IMR-90 (cell line): ENCODE measurements at regions not wholly inside any gene's neighbourhood (a gene's known extent, or its start where the extent isn't known, plus 50 kb on each side); places are given as distances from the start of the nearest gene placed in this dataset.

ENCODE experiments used
- CEBPB ChIP-seq: IDR thresholded peaks from 2 replicates; pipeline ENCODE4 v1.6.1; 2012; ENCODE audit warnings: low read depth, low read length, improper control_type of control experiment
- MAFK ChIP-seq: IDR thresholded peaks from 2 replicates; pipeline ENCODE4 v1.6.1; 2012; ENCODE audit warnings: low read depth, low read length, improper control_type of control experiment
- NFE2L2 ChIP-seq: fragments of 150-350 bp; IDR thresholded peaks from 2 replicates; pipeline ENCODE4 v1.6.1; 2016; ENCODE audit warnings: low read depth, mild to moderate bottlenecking, low read length
- POLR2A ChIP-seq: IDR thresholded peaks from 2 replicates; pipeline ENCODE4 v1.6.1; 2012; ENCODE audit warnings: mild to moderate bottlenecking, low read depth, low read length
- RAD21 ChIP-seq: IDR thresholded peaks from 2 replicates; pipeline ENCODE4 v1.6.1; 2012; ENCODE audit warnings: low read length, improper control_type of control experiment
- RCOR1 ChIP-seq: IDR thresholded peaks from 2 replicates; pipeline ENCODE4 v1.6.1; 2012; ENCODE audit warnings: mild to moderate bottlenecking, low read length, improper control_type of control experiment; ENCODE audit not compliant: insufficient replicate concordance
- RFX5 ChIP-seq: IDR thresholded peaks from 2 replicates; pipeline ENCODE4 v1.8.0; 2012; ENCODE audit warnings: low read depth, mild to moderate bottlenecking, low read length, moderate library complexity
- TF ChIP-seq, protein P1 (sequence below): conservative IDR thresholded peaks from 2 replicates; pipeline ENCODE4 v1.5.1; 2012; ENCODE audit warnings: mild to moderate bottlenecking, low read depth, low read length, improper control_type of control experiment
- TF ChIP-seq, protein P2 (sequence below): fragments of 150-350 bp; IDR thresholded peaks from 2 replicates; pipeline ENCODE4 v1.6.1; 2016; ENCODE audit warnings: low read depth, mild to moderate bottlenecking, low read length, moderate library complexity, borderline replicate concordance

DNA sequence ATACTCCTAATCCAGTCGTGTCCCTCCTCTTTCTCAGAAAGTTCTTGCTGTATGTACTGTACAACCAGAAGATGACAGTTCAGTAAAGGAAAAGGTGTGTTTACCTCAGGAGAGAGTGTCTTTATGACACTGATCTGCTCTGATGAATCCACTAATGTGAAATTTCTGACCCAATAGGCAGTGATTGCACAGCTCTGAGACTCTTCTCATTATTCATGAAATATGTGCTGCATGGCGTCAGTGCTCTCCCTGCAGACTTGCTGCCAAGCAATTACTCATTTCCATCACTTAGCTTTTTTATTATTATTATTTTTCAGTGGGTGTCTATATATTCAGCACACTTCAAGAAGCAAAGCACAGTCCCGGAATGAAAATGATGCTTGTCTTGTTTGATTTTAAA, 389.0 kb downstream of the RASEF start:
- TF ChIP-seq, protein P1, sequence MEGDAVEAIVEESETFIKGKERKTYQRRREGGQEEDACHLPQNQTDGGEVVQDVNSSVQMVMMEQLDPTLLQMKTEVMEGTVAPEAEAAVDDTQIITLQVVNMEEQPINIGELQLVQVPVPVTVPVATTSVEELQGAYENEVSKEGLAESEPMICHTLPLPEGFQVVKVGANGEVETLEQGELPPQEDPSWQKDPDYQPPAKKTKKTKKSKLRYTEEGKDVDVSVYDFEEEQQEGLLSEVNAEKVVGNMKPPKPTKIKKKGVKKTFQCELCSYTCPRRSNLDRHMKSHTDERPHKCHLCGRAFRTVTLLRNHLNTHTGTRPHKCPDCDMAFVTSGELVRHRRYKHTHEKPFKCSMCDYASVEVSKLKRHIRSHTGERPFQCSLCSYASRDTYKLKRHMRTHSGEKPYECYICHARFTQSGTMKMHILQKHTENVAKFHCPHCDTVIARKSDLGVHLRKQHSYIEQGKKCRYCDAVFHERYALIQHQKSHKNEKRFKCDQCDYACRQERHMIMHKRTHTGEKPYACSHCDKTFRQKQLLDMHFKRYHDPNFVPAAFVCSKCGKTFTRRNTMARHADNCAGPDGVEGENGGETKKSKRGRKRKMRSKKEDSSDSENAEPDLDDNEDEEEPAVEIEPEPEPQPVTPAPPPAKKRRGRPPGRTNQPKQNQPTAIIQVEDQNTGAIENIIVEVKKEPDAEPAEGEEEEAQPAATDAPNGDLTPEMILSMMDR, result no peak
- TF ChIP-seq POLR2A (no peak), RFX5 (no peak), NFE2L2 (no peak), MAFK (no peak), RCOR1 (no peak), CEBPB (no peak), RAD21 (no peak)
- TF ChIP-seq, protein P2, sequence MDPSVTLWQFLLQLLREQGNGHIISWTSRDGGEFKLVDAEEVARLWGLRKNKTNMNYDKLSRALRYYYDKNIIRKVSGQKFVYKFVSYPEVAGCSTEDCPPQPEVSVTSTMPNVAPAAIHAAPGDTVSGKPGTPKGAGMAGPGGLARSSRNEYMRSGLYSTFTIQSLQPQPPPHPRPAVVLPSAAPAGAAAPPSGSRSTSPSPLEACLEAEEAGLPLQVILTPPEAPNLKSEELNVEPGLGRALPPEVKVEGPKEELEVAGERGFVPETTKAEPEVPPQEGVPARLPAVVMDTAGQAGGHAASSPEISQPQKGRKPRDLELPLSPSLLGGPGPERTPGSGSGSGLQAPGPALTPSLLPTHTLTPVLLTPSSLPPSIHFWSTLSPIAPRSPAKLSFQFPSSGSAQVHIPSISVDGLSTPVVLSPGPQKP, result no peak
